Right kidney (tissue), 1 donor: ENCODE measurements at regions not wholly inside any gene's neighbourhood (a gene's known extent, or its start where the extent isn't known, plus 50 kb on each side); places are given as distances from the start of the nearest gene placed in this dataset.

Experiments
- DNase-seq: peaks from one replicate; pipeline ENCODE4 v3.0.0-alpha.2; 2016

- no peak for DNase-seq
Observed at GRCh38 chr12:66043035-66043434, 87.5 kb downstream of the LLPH start.

GRCh38 chr12:66041651-66042363 lies 88.7 kb downstream of the LLPH start:
- DNase-seq: no peak

- DNase-seq: no peak
Observed at GRCh38 chr12:66036317-66036716, 94.2 kb downstream of the LLPH start.

- no peak for DNase-seq
Observed at GRCh38 chr12:66035288-66035966, 95.1 kb downstream of the LLPH start.

- no peak for DNase-seq
Observed at GRCh38 chr12:66033151-66033550, 97.4 kb downstream of the LLPH start.

GRCh38 chr12:66032739-66033138 lies 97.8 kb downstream of the LLPH start:
- no peak for DNase-seq

GRCh38 chr12:66030217-66030781 lies 100.3 kb downstream of the LLPH start:
- DNase-seq: no peak

- DNase-seq: no peak
Observed at GRCh38 chr12:66028390-66028789, 102.2 kb downstream of the LLPH start.

GRCh38 chr12:66025477-66025876 lies 105.1 kb downstream of the LLPH start:
- DNase-seq: no peak

- no peak for DNase-seq
Observed at GRCh38 chr12:66024949-66025348, 105.6 kb downstream of the LLPH start.

GRCh38 chr12:66020481-66020880 lies 110.1 kb downstream of the LLPH start:
- DNase-seq: no peak

GRCh38 chr12:66017736-66018135 lies 112.8 kb downstream of the LLPH start:
- DNase-seq: no peak
